ENCODE measurements at regions not wholly inside any gene's neighbourhood (a gene's known extent, or its start where the extent isn't known, plus 50 kb on each side); places are given as distances from the start of the nearest gene placed in this dataset.

DNA sequence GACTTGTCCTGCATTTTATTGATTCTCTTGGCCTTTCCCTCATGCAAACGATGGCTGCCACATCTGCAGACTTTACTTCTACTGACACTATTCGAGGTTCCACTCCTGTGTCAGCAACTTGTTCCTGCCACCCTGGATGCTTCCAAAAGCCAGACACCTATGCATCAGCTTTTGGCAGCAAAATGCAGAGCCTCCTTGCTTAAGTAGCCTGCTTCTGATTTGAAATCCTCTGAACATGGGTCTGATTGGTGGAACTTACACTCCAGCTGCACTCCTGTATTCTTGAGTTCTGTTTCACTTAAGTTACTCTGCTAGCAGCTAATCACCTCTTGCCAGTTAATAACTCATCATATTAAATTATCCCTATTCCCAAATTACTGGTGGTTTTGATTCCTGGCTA lies 152.1 kb upstream of the FMN2 start:
- TF ChIP-seq CTCF (IDR thresholded peaks at IDR 0.05 in 4 of 5, conservative IDR thresholded peaks at IDR 0.05 in 1 of 5) (no peak), POLR2A (IDR thresholded peaks at IDR 0.05) (no peak)

All from gastrocnemius medialis (tissue), 4 donors.